ENCODE measurements at regions not wholly inside any gene's neighbourhood (a gene's known extent, or its start where the extent isn't known, plus 50 kb on each side); places are given as distances from the start of the nearest gene placed in this dataset.

GRCh38 chr5:98586581-98586980, 186.9 kb upstream of the RGMB start:
- ChIA-PET CTCF (no interaction called here), POLR2A (no interaction called here)
- no TSS peak for BruUV-seq (replicated peaks)
- Histone ChIP-seq H3K9me3 (ENCODE audit: control insufficient read depth, insufficient read depth, low read depth, low read length) (no peaks in the 10 kb centered on the region), H3K36me3 (ENCODE audit: control insufficient read depth, insufficient read depth, low read length) (no peaks in the 10 kb centered on the region), H3K4me1 (ENCODE audit: control insufficient read depth, insufficient read depth, low read length) (no peaks in the 10 kb centered on the region), H3K27me3 (ENCODE audit: control insufficient read depth, insufficient read depth, low read length) (no peaks in the 10 kb centered on the region), H3K27ac (ENCODE audit: low read length) (no peak overlapping the region), H3K4me3 (ENCODE audit: low read depth in 2 of 2, low read length in 2 of 2) (no peak overlapping the region)
- DNase-seq (ENCODE audit: low read depth, low spot score) (no peak), ATAC-seq (no peak)
- intact Hi-C loops (cut with micrococcal nuclease; ENCODE audit: unreplicated experiment): no loop called here
- in situ Hi-C loops (cut with HindIII; ENCODE audit: low pct_unique_long_range_greater_than_20kb, low sequenced_read_pairs): no loop called here
- TF ChIP-seq, protein P1, sequence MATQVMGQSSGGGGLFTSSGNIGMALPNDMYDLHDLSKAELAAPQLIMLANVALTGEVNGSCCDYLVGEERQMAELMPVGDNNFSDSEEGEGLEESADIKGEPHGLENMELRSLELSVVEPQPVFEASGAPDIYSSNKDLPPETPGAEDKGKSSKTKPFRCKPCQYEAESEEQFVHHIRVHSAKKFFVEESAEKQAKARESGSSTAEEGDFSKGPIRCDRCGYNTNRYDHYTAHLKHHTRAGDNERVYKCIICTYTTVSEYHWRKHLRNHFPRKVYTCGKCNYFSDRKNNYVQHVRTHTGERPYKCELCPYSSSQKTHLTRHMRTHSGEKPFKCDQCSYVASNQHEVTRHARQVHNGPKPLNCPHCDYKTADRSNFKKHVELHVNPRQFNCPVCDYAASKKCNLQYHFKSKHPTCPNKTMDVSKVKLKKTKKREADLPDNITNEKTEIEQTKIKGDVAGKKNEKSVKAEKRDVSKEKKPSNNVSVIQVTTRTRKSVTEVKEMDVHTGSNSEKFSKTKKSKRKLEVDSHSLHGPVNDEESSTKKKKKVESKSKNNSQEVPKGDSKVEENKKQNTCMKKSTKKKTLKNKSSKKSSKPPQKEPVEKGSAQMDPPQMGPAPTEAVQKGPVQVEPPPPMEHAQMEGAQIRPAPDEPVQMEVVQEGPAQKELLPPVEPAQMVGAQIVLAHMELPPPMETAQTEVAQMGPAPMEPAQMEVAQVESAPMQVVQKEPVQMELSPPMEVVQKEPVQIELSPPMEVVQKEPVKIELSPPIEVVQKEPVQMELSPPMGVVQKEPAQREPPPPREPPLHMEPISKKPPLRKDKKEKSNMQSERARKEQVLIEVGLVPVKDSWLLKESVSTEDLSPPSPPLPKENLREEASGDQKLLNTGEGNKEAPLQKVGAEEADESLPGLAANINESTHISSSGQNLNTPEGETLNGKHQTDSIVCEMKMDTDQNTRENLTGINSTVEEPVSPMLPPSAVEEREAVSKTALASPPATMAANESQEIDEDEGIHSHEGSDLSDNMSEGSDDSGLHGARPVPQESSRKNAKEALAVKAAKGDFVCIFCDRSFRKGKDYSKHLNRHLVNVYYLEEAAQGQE (IDR thresholded peaks at IDR 0.05; ENCODE audit: insufficient read depth in 1 of 2, low read depth in 2 of 2, low read length in 1 of 2): no peak
- TF ChIP-seq SIN3A (IDR thresholded peaks at IDR 0.05; ENCODE audit: borderline replicate concordance, insufficient read depth, low read depth, low read length) (no peak), POLR2AphosphoS5 (IDR thresholded peaks at IDR 0.05; ENCODE audit: low read depth, low read length) (no peak), TCF7L2 (IDR thresholded peaks at IDR 0.05; ENCODE audit: low read depth, low read length) (no peak)
- TF ChIP-seq, protein P2, sequence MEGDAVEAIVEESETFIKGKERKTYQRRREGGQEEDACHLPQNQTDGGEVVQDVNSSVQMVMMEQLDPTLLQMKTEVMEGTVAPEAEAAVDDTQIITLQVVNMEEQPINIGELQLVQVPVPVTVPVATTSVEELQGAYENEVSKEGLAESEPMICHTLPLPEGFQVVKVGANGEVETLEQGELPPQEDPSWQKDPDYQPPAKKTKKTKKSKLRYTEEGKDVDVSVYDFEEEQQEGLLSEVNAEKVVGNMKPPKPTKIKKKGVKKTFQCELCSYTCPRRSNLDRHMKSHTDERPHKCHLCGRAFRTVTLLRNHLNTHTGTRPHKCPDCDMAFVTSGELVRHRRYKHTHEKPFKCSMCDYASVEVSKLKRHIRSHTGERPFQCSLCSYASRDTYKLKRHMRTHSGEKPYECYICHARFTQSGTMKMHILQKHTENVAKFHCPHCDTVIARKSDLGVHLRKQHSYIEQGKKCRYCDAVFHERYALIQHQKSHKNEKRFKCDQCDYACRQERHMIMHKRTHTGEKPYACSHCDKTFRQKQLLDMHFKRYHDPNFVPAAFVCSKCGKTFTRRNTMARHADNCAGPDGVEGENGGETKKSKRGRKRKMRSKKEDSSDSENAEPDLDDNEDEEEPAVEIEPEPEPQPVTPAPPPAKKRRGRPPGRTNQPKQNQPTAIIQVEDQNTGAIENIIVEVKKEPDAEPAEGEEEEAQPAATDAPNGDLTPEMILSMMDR (IDR thresholded peaks at IDR 0.05): no peak

- intact Hi-C loops (cut with micrococcal nuclease; ENCODE audit: unreplicated experiment): no loop called here
- Histone ChIP-seq H3K27ac (ENCODE audit: low read length) (no peak overlapping the region), H3K4me3 (ENCODE audit: low read depth in 2 of 2, low read length in 2 of 2) (no peak overlapping the region), H3K9me3 (ENCODE audit: control insufficient read depth, insufficient read depth, low read depth, low read length) (no peaks in the 10 kb centered on the region), H3K27me3 (ENCODE audit: control insufficient read depth, insufficient read depth, low read length) (no peaks in the 10 kb centered on the region), H3K36me3 (ENCODE audit: control insufficient read depth, insufficient read depth, low read length) (no peaks in the 10 kb centered on the region), H3K4me1 (ENCODE audit: control insufficient read depth, insufficient read depth, low read length) (no peaks in the 10 kb centered on the region)
- ATAC-seq (no peak), DNase-seq (ENCODE audit: low read depth, low spot score) (no peak)
- TF ChIP-seq, protein P2 (IDR thresholded peaks at IDR 0.05): no peak
- TF ChIP-seq POLR2AphosphoS5 (IDR thresholded peaks at IDR 0.05; ENCODE audit: low read depth, low read length) (no peak), SIN3A (IDR thresholded peaks at IDR 0.05; ENCODE audit: borderline replicate concordance, insufficient read depth, low read depth, low read length) (no peak), TCF7L2 (IDR thresholded peaks at IDR 0.05; ENCODE audit: low read depth, low read length) (no peak)
- TF ChIP-seq, protein P1 (IDR thresholded peaks at IDR 0.05; ENCODE audit: insufficient read depth in 1 of 2, low read depth in 2 of 2, low read length in 1 of 2): no peak
- in situ Hi-C loops (cut with HindIII; ENCODE audit: low pct_unique_long_range_greater_than_20kb, low sequenced_read_pairs): no loop called here
- BruUV-seq (replicated peaks): no TSS peak
- ChIA-PET POLR2A (no interaction called here), CTCF (no interaction called here)
Observed at GRCh38 chr5:98587166-98587565, 186.3 kb upstream of the RGMB start.
